GF-D8 (cell line): ENCODE measurements at regions not wholly inside any gene's neighbourhood (a gene's known extent, or its start where the extent isn't known, plus 50 kb on each side); places are given as distances from the start of the nearest gene placed in this dataset.

ENCODE experiments used
- DNase-seq: peaks from one replicate; lab custom pipeline; 2025; lab: John Stamatoyannopoulos, UW

- no peak for DNase-seq
Observed at GRCh38 chr3:76627236-76627635, 412.7 kb upstream of the ROBO2 start.

GRCh38 chr3:76631251-76631650, 408.6 kb upstream of the ROBO2 start:
- no peak for DNase-seq

GRCh38 chr3:76638006-76638405, 401.9 kb upstream of the ROBO2 start:
- no peak for DNase-seq

- no peak for DNase-seq
Observed at GRCh38 chr3:76643623-76644304, 396.1 kb upstream of the ROBO2 start.

GRCh38 chr3:76644305-76644675, 395.6 kb upstream of the ROBO2 start:
- no peak for DNase-seq

- no peak for DNase-seq
Observed at GRCh38 chr3:76645724-76646123, 394.2 kb upstream of the ROBO2 start.

GRCh38 chr3:76646921-76647562, 392.9 kb upstream of the ROBO2 start:
- no peak for DNase-seq

- no peak for DNase-seq
Observed at GRCh38 chr3:76651784-76652183, 388.1 kb upstream of the ROBO2 start.

- no peak for DNase-seq
Observed at GRCh38 chr3:76652524-76652923, 387.4 kb upstream of the ROBO2 start.

- DNase-seq, result no peak
Observed at GRCh38 chr3:76653640-76654251, 386.2 kb upstream of the ROBO2 start.

GRCh38 chr3:76656531-76657070, 383.3 kb upstream of the ROBO2 start:
- no peak for DNase-seq

- DNase-seq, result no peak
Observed at GRCh38 chr3:76657909-76658308, 382.0 kb upstream of the ROBO2 start.

GRCh38 chr3:76661527-76662250, 378.2 kb upstream of the ROBO2 start:
- DNase-seq, result no peak

GRCh38 chr3:76664816-76665215, 375.1 kb upstream of the ROBO2 start:
- DNase-seq, result no peak

GRCh38 chr3:76668653-76669052, 371.2 kb upstream of the ROBO2 start:
- no peak for DNase-seq

GRCh38 chr3:76669322-76669721, 370.6 kb upstream of the ROBO2 start:
- no peak for DNase-seq

GRCh38 chr3:76673171-76673570, 366.7 kb upstream of the ROBO2 start:
- DNase-seq, result no peak

- no peak for DNase-seq
Observed at GRCh38 chr3:76679541-76679940, 360.4 kb upstream of the ROBO2 start.

- DNase-seq, result no peak
Observed at GRCh38 chr3:76683256-76683655, 356.6 kb upstream of the ROBO2 start.

- DNase-seq, result no peak
Observed at GRCh38 chr3:76684946-76685345, 355.0 kb upstream of the ROBO2 start.

- DNase-seq, result no peak
Observed at GRCh38 chr3:76685858-76686257, 354.0 kb upstream of the ROBO2 start.

GRCh38 chr3:76687019-76687418, 352.9 kb upstream of the ROBO2 start:
- DNase-seq, result no peak

- no peak for DNase-seq
Observed at GRCh38 chr3:76694063-76694462, 345.8 kb upstream of the ROBO2 start.
